Left kidney (tissue), 1 donor: ENCODE measurements at regions not wholly inside any gene's neighbourhood (a gene's known extent, or its start where the extent isn't known, plus 50 kb on each side); places are given as distances from the start of the nearest gene placed in this dataset.
"Not testable (repeated sequence)": the region's sequence is repeated elsewhere in the genome, so short reads cannot be mapped to it uniquely, and the experiment has no call there.

Experiments used
- DNase-seq: peaks from one replicate; pipeline ENCODE4 v3.0.0-alpha.2; 2013

- DNase-seq, result no peak
Measured at GRCh38 chr2:181790716-181791649, 100.5 kb upstream of the ITPRID2 start.

- no peak for DNase-seq
Measured at GRCh38 chr2:181792906-181793305, 98.6 kb upstream of the ITPRID2 start.

GRCh38 chr2:181798022-181798421 lies 93.5 kb upstream of the ITPRID2 start:
- DNase-seq, result no peak

- DNase-seq, result not testable (repeated sequence)
Measured at GRCh38 chr2:181802300-181802699, 89.2 kb upstream of the ITPRID2 start.

- DNase-seq, result not testable (repeated sequence)
Measured at GRCh38 chr2:181803903-181804799, 87.4 kb upstream of the ITPRID2 start.

GRCh38 chr2:181805228-181806038 lies 86.1 kb upstream of the ITPRID2 start:
- no peak for DNase-seq

GRCh38 chr2:181806039-181806392 lies 85.5 kb upstream of the ITPRID2 start:
- no peak for DNase-seq

- no peak for DNase-seq
Measured at GRCh38 chr2:181807526-181807925, 84.0 kb upstream of the ITPRID2 start.

- DNase-seq, result no peak
Measured at GRCh38 chr2:181810823-181811695, 80.5 kb upstream of the ITPRID2 start.

GRCh38 chr2:181812106-181812743 lies 79.3 kb upstream of the ITPRID2 start:
- DNase-seq, result no peak

GRCh38 chr2:181814057-181814491 lies 77.5 kb upstream of the ITPRID2 start:
- no peak for DNase-seq

- DNase-seq, result no peak
Measured at GRCh38 chr2:181817509-181817908, 74.0 kb upstream of the ITPRID2 start.

GRCh38 chr2:181818058-181818680 lies 73.4 kb upstream of the ITPRID2 start:
- DNase-seq, result no peak

GRCh38 chr2:181818840-181819239 lies 72.7 kb upstream of the ITPRID2 start:
- DNase-seq, result no peak

- no peak for DNase-seq
Measured at GRCh38 chr2:181821049-181821448, 70.5 kb upstream of the ITPRID2 start.

- no peak for DNase-seq
Measured at GRCh38 chr2:181822097-181822496, 69.4 kb upstream of the ITPRID2 start.

- no peak for DNase-seq
Measured at GRCh38 chr2:181823405-181823804, 68.1 kb upstream of the ITPRID2 start.

GRCh38 chr2:181828122-181828705 lies 63.3 kb upstream of the ITPRID2 start:
- no peak for DNase-seq

GRCh38 chr2:181829230-181829629 lies 62.3 kb upstream of the ITPRID2 start:
- DNase-seq, result no peak

GRCh38 chr2:181832015-181832414 lies 59.5 kb upstream of the ITPRID2 start:
- no peak for DNase-seq
